ENCODE measurements at regions not wholly inside any gene's neighbourhood (a gene's known extent, or its start where the extent isn't known, plus 50 kb on each side); places are given as distances from the start of the nearest gene placed in this dataset.

GRCh38 chr3:63724987-63725386 is 72.5 kb downstream of the SNTN start:
- H3K9me3 ChIP-seq (replicated peaks; ENCODE audit: control insufficient read depth, insufficient read depth, low read length) = no peaks in the 10 kb centered on the region
- FAIRE-seq = no peak
- DNase-seq (ENCODE audit: low read depth, low spot score) = no peak
- no peak for TF ChIP-seq POLR2A (IDR thresholded peaks at IDR 0.05; ENCODE audit: low read depth, low read length)
- TF ChIP-seq FOS (IDR thresholded peaks at IDR 0.05; ENCODE audit: borderline replicate concordance, insufficient read depth, low read length) = no peak
- no peak for TF ChIP-seq POLR2AphosphoS5 (IDR thresholded peaks at IDR 0.05; ENCODE audit: insufficient read depth, low read depth, low read length)
- no peak for TF ChIP-seq JUN (IDR thresholded peaks at IDR 0.05; ENCODE audit: borderline replicate concordance, insufficient read depth, insufficient read length, low read depth)
- no peak for TF ChIP-seq MAX (IDR thresholded peaks at IDR 0.05; ENCODE audit: insufficient read depth, insufficient read length)
- TF ChIP-seq MYC (IDR thresholded peaks at IDR 0.05; ENCODE audit: low read depth, low read length) = no peak
- no peak for TF ChIP-seq EZH2 (IDR thresholded peaks at IDR 0.05; ENCODE audit: borderline replicate concordance, low read depth, low read length, severe bottlenecking)
- H3K4me2 ChIP-seq (ENCODE audit: insufficient read depth, low read length) = no peak overlapping the region
- intact Hi-C loops (cut with micrococcal nuclease) = no loop called here
- H3K4me1 ChIP-seq (ENCODE audit: control insufficient read depth, extremely low read depth, insufficient read depth, low read length) = no peaks in the 10 kb centered on the region
- no peaks in the 10 kb centered on the region for H4K20me1 ChIP-seq (replicated peaks; ENCODE audit: control insufficient read depth, extremely low read depth, insufficient read depth, low read length)
- BruUV-seq (replicated peaks) = no TSS peak
- H3K9ac ChIP-seq (replicated peaks; ENCODE audit: extremely low read depth, insufficient read depth, low read length) = no peak overlapping the region
- no peak overlapping the region for H3K27ac ChIP-seq (ENCODE audit: insufficient read depth, low read depth, low read length)
- H3K9me1 ChIP-seq (replicated peaks; ENCODE audit: control insufficient read depth, extremely low read depth, insufficient read depth, low read length) = no peaks in the 10 kb centered on the region
- no peaks in the 10 kb centered on the region for H3K36me3 ChIP-seq (ENCODE audit: control insufficient read depth in 2 of 2, extremely low read depth in 1 of 2, insufficient read depth in 2 of 2, low read length in 2 of 2)
- ChIA-PET POLR2A (no interaction called here), CTCF (no interaction called here)
- H3K79me2 ChIP-seq (ENCODE audit: control insufficient read depth, insufficient read depth, low read length) = no peaks in the 10 kb centered on the region
- no peak overlapping the region for H2AFZ ChIP-seq (ENCODE audit: low read depth, low read length)
- no peaks in the 10 kb centered on the region for H3K27me3 ChIP-seq (ENCODE audit: control insufficient read depth in 2 of 2, insufficient read depth in 2 of 2, low read length in 2 of 2)
- H3K4me3 ChIP-seq (replicated peaks in 1 of 3; ENCODE audit: insufficient read depth in 1 of 3, low read depth in 1 of 3, low read length in 3 of 3) = no peak overlapping the region
- dilution Hi-C loops (cut with MboI; ENCODE audit: extremely low pct_ligation_motif_present, low sequenced_read_pairs) = no loop called here

- DNase-seq (ENCODE audit: low read depth, low spot score) (no peak), FAIRE-seq (no peak)
- Histone ChIP-seq H3K27ac (ENCODE audit: insufficient read depth, low read depth, low read length) (no peak overlapping the region), H3K79me2 (ENCODE audit: control insufficient read depth, insufficient read depth, low read length) (no peaks in the 10 kb centered on the region), H3K27me3 (ENCODE audit: control insufficient read depth in 2 of 2, insufficient read depth in 2 of 2, low read length in 2 of 2) (no peaks in the 10 kb centered on the region), H3K36me3 (ENCODE audit: control insufficient read depth in 2 of 2, extremely low read depth in 1 of 2, insufficient read depth in 2 of 2, low read length in 2 of 2) (no peaks in the 10 kb centered on the region), H3K9me1 (replicated peaks; ENCODE audit: control insufficient read depth, extremely low read depth, insufficient read depth, low read length) (no peaks in the 10 kb centered on the region), H3K9me3 (replicated peaks; ENCODE audit: control insufficient read depth, insufficient read depth, low read length) (no peaks in the 10 kb centered on the region), H4K20me1 (replicated peaks; ENCODE audit: control insufficient read depth, extremely low read depth, insufficient read depth, low read length) (no peaks in the 10 kb centered on the region), H3K4me3 (replicated peaks in 1 of 3; ENCODE audit: insufficient read depth in 1 of 3, low read depth in 1 of 3, low read length in 3 of 3) (no peak overlapping the region), H3K4me2 (ENCODE audit: insufficient read depth, low read length) (no peak overlapping the region), H3K4me1 (ENCODE audit: control insufficient read depth, extremely low read depth, insufficient read depth, low read length) (no peaks in the 10 kb centered on the region), H2AFZ (ENCODE audit: low read depth, low read length) (no peak overlapping the region), H3K9ac (replicated peaks; ENCODE audit: extremely low read depth, insufficient read depth, low read length) (no peak overlapping the region)
- POLR2A ChIA-PET = no interaction called here
- CTCF ChIA-PET = no interaction called here
- dilution Hi-C loops (cut with MboI; ENCODE audit: extremely low pct_ligation_motif_present, low sequenced_read_pairs) (no loop called here), intact Hi-C loops (cut with micrococcal nuclease) (no loop called here)
- no TSS peak for BruUV-seq (replicated peaks)
- no peak for TF ChIP-seq POLR2AphosphoS5 (IDR thresholded peaks at IDR 0.05; ENCODE audit: insufficient read depth, low read depth, low read length)
- no peak for TF ChIP-seq MYC (IDR thresholded peaks at IDR 0.05; ENCODE audit: low read depth, low read length)
- TF ChIP-seq GATA2 (IDR thresholded peaks at IDR 0.05; ENCODE audit: insufficient read depth, insufficient read length, low read depth, low read length) = no peak
- no peak for TF ChIP-seq EZH2 (IDR thresholded peaks at IDR 0.05; ENCODE audit: borderline replicate concordance, low read depth, low read length, severe bottlenecking)
Measured at GRCh38 chr3:63726656-63727055, 74.2 kb downstream of the SNTN start.

Data from endothelial cell of umbilical vein (primary cell).